HPDE6-E6E7 (cell line): ENCODE measurements at regions not wholly inside any gene's neighbourhood (a gene's known extent, or its start where the extent isn't known, plus 50 kb on each side); places are given as distances from the start of the nearest gene placed in this dataset.

Source experiments
- DNase-seq: peaks from one replicate; pipeline ENCODE4 v3.0.0; 2011; ENCODE audit warnings: missing footprints; ENCODE audit errors: extremely low spot score

DNA sequence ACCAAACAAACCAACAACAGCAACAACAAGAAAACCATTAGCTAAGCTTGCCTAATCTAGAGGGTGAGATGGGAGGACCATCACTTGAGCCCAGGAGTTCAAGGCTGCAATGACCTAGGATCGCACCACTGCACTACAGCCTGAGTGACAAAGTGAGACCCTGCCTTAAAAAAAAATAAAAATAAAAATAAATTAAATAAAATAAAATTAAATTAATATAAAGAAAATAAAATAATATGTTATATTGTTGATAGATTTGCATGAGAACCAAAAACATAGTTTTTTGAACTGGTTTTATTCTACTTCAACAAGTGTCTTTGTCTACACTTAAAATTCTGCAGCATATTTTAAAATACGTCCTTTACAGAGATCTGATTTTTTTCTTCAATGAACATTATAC, 2683.1 kb downstream of the ARAP2 start:
- no peak for DNase-seq

DNA sequence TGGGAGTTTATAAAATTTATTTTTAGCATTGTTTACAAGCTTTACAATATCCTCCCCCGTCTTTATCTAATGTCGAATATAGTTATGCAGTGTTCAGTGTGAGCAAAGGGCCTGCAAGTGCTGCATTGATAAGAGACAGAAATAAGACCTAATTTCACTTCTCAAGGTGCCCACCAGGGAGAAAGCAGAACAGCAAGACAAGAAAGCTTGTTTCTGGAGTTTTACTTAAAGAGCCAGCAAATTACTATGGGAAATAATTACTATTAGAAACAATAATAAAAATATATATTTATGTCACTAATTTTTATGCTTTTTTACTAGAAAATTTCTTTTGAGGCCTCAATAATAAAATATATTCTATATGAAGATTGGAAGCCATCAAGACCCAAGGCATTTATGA, 2677.7 kb downstream of the ARAP2 start:
- no peak for DNase-seq

DNA sequence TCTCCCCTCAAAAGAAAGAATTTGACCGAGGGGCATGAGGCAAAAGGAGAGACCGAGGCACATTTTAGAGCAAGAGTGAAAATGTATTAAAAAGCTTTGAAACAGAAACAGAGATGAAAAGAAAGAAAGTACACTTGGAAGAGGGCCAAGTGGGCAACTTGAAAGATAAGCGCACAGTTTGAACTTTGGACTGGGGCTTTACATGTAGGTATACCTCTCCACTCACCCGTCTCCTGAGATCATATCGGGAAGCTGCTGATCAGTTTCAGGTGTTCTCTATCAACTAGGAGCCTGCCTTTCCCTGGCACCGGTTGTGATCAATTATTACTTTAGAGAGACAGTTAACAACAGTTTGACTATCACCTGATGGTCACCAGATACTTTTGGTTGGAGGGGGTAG, 2666.5 kb downstream of the ARAP2 start:
- no peak for DNase-seq

DNA sequence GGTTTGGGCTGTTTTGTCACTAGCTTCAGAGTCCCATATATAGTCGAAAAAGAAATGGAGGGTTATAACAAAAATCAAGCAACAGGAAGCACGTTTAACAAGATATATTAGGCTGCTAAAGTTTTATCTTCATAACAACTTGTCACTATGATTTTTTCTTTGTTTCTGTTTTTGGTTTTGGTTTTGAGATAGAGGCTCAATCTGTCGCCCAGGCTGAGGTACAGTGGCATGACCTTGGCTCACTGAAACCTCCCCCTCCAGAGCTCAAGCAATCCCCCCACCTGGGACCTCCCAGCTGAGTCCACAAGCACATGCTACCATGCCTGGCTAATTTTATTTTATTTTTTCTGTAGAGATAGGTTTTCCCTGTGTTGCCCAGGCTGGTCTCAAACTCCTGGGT, 2664.4 kb downstream of the ARAP2 start:
- DNase-seq, result no peak

DNA sequence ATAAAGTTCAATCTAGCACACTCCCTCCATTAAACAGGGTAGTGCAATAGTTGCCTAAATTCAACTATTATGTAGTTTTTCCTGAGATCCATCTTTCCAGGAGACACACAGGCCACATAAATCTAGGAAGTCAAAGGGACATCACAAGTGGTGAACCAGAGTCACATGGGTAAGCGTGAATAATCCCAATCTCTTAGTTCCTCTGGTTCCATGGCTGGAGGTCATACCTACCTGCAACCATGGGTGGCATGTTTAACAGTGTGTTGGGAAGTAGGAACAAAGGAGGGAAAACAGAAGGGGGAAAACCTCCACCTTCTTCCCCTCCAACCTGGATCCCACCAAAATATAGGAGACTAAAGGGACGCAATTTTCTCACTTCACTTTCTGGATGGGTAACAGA, 2651.6 kb downstream of the ARAP2 start:
- no peak for DNase-seq

DNA sequence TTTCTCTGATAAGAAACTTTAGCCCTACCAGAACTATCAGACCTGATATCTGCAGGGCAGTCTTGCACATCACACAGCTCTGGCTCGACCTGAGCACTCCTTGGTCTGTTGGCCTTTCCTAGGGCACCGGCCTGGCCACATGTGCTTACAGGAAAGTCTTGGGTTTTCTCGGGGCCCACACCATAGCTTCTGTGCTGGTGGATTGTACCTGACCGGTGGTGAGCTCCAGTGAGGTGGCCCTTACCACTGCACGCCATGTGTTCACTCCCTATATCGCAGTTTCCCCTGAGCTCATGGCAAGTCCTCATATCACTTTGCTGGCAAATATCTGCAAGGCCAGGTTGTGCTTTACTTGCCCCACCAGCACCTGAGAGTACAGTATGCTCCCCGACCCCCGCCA, 2637.4 kb downstream of the ARAP2 start:
- no peak for DNase-seq

DNA sequence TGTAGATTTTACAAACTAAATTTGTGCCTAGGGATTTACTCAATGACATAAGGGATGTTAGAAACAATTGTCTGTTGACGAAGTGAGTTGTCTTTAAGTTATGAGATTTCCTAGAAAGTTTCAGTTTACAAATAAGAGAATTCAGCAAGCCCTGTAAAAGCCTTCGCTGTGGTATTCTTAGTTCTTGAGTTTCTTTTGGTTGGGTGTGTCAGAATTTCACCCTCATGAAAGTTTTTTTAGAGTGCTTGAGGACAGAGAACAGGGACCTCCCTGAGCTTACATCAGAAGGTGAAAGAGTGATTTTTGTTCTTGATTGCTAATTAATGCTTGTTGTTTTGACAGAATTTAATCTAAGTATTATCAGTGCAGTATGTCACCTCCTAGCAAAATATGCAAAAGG, 2628.2 kb downstream of the ARAP2 start:
- DNase-seq, result no peak

DNA sequence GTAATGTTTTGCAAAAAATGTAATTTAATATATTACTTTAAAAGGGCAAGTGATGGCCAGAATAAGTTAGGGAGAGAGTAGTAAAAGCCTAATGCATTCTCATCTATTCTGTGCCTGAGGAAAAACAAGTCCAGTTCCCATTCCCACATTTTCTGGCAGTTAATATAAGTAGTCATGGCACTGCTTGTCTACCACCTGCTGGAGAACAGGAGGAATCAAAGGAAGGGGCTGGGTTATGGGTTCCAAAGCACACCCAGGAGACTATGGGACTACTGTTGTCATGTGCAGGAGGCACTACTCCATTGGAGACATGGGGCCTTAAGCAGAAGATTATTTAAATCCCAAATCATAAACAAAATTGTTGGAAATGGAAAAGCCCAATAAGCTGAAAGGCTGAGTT, 2618.6 kb downstream of the ARAP2 start:
- DNase-seq, result peak; percentile 8

DNA sequence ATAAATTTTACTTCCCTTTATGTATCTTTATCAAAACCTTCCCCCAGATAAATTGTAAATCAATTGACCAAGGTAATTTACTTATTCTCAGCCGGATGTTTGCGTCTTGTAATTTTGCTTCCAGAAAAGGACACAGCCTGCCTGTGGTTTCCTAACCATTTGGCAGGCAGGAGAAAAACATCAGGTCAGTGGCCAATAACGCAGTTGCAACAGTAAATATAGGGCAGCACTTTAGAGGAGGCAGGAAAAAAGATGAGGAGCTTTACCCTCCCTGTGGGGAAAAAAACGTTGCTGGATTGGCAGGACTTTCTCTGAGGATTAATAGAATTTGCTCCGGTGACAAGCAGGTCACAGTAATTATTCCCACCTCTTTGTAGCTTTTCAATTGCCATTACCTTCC, 2618.1 kb downstream of the ARAP2 start:
- DNase-seq, result no peak

DNA sequence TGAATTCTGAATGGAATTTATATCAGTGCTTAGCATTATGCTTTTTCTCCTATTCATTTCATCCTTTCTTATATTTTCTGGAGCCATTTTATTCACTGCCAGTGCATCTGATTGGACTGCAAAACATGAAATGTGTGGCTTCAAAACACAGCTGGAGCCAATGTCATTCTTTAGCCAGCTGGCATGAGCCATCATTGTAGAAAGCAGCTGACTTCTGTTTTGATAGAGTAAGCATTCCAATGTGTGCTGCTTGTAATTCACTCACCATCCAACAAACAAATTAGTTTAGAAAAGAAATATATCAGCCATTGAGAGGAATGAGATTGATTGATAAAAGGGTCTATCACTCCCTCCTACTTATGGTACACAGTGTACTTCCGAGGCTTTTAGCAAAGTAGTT, 2616.0 kb downstream of the ARAP2 start:
- no peak for DNase-seq

DNA sequence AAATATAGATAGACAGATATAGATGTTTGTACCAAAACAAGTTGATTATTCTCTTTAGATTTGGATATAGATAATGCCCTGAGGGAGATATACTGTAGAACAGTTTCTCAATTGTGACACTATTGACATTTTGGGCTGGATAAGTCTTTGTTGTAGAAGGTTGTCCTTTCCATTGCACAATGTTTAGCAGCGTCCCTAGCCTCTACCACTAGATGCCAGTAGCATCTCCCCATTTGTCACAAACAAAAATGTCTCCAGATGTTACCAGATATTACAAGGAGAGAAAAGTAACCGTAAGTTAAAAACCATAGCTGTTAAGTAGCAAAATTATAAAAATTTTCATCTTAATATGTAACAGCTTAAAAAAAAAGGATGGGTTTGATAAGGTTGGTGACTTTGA, 2595.3 kb downstream of the ARAP2 start:
- DNase-seq, result no peak

DNA sequence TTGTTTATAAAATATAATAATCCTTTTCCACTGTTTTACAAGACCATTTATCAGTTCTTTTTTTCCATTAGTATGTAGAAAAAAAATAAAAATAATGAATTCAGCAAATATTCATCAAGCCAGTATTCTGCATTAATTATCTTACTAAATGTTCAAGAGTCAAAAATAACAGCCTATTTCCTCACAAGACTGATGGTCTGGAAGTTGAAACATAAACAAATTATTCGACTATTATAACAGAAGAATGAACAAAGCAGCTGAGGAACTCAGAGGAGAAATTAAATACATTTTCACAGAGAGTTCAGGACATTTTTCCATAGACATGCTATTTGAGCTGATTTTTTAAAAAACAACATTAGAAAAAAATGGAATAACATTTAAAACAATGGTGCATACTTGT, 2594.8 kb downstream of the ARAP2 start:
- DNase-seq, result no peak

DNA sequence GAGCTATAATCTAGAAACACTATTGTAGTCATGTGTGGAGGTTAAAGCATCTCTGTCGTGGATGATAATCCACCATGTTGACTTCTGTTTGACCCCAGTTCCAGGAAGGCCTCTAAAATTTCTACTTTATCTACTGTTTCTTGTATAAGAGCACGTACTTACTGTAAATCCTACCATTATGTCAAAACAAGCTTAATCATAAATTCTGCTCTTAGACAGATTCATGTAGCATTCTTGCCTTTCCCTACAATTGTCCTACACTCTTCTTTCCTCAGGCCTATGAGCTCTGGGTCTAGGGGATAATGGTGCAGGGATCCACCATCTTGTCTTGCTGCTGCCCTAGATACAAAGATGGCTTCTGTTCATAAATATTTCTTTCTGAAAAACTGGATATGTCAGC, 2594.3 kb downstream of the ARAP2 start:
- no peak for DNase-seq

DNA sequence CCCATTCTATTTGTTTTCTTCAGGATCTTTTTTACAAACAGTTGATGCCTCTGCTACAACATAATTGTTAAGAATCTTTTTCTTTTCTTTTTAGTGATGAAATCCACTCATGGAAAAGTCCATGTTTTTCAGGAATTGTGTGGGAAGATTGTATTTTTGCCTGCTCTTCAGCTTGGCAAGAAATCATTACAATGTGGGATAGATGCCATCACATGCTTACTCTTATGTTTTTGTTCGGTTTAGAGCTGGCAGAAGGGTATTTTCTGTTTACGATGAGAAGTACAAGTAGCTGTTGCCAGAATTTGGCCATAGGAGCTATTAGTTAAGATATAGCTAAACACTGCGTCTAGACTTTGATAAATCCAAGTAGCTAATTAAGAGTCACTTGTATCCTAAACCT, 2585.3 kb downstream of the ARAP2 start:
- no peak for DNase-seq

DNA sequence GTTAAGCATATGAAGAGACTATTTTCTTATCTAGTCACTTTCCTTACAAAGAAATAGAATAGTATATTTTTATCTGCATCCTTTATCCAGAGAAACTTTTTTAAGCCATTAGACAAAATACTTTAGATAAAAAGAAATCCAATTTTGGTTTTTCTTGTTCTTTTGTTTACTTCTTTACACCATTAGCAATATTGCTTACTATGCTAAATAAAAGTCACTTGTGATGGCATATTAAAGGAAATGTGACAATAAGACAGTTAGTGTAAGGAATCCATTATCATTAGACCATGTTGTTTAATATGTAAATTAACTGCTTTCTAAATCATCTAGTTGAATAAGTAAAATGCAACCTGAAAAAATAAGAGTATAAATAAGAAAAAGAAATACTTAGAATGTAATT, 2582.7 kb downstream of the ARAP2 start:
- DNase-seq, result no peak

DNA sequence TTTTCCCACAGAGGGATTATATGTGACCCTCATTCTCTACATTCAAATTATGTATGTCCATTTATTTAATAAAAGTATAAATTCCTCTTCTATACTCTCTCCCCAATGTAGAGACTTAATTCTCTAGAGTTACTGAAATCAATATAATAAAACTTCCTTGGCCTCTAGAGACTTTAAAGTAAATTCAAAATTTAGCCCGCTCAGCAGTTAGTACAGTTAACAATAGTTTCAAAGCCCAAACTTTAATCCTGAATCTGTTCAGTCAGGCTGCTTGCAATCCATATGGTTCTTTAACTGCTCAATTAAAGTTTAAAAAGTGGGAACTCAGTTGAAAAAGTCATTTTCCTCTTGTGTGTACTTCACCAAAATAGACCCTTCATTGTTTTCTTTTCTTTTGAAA, 2558.4 kb downstream of the ARAP2 start:
- no peak for DNase-seq

DNA sequence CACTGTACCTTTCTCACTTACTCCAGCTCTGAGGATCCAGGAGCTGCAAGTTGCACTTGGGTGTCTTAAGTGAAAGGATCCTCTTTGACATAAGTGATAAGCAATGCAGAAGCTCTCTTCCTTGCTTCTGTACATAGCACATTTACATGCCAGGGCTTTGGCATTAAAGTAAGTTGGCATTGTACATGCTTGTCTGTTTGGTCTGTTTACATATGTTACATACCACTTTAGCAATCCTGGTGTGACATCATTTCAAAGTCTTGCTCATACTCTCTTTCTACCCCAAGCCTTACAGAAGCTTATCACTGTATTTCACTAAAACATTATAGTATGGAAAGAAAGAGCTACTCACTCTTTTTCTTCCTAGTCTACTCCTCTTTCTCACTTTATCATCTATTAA, 2548.3 kb downstream of the ARAP2 start:
- no peak for DNase-seq

DNA sequence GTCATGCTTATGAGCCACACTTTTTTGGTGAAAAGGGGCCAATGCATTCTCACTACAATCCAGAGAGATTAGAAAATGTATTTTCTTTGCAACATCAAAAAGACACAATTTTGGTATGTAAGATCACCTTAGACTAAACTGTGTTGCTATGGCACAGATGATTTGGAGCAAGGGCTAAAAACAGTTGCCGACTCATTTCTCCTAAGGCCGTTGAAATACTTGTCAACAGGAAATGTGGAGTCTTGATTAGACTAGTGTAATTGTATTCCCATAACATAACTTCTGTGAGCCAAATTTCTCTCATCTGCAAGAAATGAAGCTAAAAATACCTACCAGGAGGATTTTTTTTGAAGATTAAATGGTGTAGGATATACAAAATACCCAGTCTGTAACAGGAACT, 2547.7 kb downstream of the ARAP2 start:
- no peak for DNase-seq

DNA sequence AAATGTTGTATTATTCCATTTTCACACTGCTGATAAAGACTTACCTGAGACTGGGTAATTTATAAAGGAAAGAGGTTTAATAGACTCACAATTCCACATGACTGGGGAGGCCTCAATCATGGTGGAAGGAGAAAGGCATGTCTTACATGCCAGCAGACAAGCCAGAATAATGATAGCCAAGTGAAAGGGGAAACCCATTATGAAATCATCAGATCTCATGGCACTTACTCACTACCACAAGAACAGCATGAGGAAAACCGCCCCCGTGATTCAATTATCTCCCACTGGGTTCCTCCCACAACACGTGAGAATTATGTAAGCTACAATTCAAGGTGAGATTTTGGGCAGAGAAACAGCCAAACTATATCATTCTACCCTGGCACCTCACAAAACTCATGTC, 2535.1 kb downstream of the ARAP2 start:
- DNase-seq, result no peak

DNA sequence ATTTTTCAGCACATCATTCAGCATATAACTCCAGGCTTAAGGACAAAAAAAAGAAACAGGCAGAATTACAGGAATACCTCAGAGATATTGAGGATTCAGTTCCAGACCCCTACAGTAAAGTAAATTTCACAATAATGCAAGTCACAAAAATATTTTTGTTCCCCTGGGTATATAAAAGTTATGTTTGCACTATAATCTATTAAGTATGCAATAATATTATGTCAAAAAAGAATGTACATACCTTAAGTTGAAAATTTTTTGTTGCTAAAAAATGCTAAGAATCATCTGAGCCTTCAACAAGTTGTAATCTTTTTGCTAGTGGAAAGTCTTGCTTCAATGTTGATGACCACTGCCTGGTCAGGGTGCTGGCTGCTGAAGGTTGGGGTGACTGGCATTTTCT, 2532.5 kb downstream of the ARAP2 start:
- DNase-seq, result no peak

DNA sequence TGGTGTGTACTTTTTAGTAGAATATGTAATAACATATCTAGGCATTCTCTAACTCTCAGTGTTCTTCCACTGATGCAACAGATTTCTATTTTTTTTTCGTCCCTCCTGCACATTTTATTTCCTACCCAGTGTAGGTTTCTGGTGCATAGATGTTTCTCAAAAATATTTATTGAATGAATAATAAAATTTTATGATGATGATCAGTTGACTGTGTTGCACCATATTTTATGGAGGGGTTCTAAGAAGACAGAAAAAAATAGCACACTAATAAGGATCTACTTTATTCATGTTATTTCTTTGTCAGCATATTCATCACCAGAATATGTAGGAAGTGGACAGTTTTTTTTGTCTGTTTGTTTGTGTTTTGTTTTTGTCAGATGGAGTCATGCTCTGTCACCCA, 2529.3 kb downstream of the ARAP2 start:
- no peak for DNase-seq

DNA sequence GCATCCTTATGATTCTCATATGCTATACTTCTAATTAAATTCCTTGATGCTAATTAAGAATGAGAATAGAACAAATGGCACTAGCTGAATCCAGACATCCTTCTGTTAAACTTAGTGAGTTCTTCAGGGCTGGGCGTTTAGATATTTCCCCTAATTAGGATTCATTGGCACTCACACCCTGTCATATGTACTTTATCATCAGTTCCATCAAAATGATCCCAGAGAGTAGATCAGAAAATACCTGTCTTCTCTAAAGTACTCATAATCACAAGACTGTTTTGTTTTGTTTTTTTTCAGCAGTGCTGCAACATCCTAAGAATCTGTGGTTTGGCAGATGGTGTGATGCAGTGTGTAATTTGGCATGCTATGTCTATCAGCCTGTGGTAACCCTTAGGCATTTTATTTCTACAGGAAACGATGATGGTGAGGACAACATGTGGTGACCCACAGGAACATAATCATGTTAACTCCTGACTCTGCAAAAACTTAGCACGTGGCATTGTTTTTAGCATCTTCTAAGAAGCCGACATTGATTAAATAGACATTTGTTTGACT, 2528.4 kb downstream of the ARAP2 start:
- no peak for DNase-seq

DNA sequence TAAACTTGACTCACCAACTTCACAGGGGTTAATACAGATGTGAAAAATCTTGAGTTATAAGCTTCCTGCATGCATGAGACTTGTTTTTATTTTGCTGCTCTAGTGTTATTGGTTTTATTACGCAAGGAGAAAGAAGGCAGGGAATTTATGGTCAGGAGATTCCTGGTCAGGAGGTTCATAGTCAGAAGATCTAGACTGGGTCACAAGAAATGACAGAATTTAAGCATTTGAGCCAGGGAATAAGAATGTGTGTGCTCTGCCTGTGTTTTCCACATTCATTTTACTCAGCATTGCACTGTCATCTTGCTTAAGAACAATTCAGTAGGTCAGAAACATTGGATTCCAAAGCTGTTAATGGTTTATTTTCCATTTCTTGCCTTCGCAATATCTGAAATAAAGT, 2522.1 kb downstream of the ARAP2 start:
- no peak for DNase-seq

DNA sequence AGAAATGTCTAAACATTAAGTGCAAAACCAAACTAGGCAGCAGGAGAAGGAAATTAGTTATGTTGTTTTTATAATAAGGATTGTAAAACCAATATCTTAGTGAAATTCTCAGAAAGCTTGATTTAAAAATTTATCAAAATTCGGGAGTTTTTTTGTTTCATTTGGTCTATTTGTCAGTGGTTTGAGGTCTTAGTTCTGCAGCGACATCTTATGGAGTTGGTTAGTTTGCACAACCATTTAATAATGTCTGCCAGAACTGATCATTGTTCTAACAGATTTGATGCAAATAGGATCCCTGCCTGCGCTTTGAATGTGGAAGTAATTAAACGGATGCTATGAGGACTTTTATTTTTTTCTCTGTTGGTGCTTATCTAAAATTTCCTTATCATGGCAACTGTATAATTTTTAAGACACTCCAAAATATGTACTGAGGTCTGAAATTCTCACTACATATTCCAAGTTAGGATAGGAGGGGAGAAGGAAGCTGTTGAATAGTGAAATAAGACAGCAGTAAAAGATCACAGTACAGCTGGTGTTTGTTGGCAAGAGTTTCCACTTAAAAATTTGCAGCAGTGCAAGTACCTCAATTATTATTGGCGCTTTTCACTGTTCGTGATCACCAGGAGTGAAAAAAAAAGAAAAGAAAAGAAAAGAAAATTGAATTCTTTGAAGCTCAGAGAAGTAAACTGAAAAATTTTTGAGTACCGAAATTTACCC, 2521.4 kb downstream of the ARAP2 start:
- DNase-seq, result no peak
